Endothelial cell of umbilical vein (primary cell): ENCODE measurements at regions not wholly inside any gene's neighbourhood (a gene's known extent, or its start where the extent isn't known, plus 50 kb on each side); places are given as distances from the start of the nearest gene placed in this dataset.

Experiments
- CTCF ChIP-seq, 2 donors: IDR thresholded peaks; 1 replicate in 1 of 2; 2 replicates in 1 of 2; pipeline ENCODE4 v1.5.1; 2011; ENCODE audit warnings: low read length in 2 of 2, mild to moderate bottlenecking in 2 of 2, moderate library complexity in 2 of 2, control low read depth in 1 of 2, inconsistent platforms in 1 of 2, low read depth in 1 of 2; ENCODE audit not compliant: insufficient read depth in 1 of 2; ENCODE audit errors: extremely low read depth in 1 of 2
- EZH2 ChIP-seq: IDR thresholded peaks from 2 replicates; pipeline ENCODE4 v1.6.1; 2012; ENCODE audit warnings: borderline replicate concordance, low read depth, mild to moderate bottlenecking, moderate library complexity, low read length, inconsistent platforms; ENCODE audit not compliant: severe bottlenecking
- FOS ChIP-seq: IDR thresholded peaks from 2 replicates; pipeline ENCODE4 v1.6.1; 2011; ENCODE audit warnings: mild to moderate bottlenecking, low read length, moderate library complexity, borderline replicate concordance; ENCODE audit not compliant: insufficient read depth
- GATA2 ChIP-seq: IDR thresholded peaks from 2 replicates; pipeline ENCODE4 v1.7.0; 2011; ENCODE audit warnings: low read depth, mild to moderate bottlenecking, moderate library complexity, mixed read lengths, low read length; ENCODE audit not compliant: insufficient read length, insufficient read depth
- JUN ChIP-seq: IDR thresholded peaks from 2 replicates; pipeline ENCODE4 v1.6.1; 2011; ENCODE audit warnings: borderline replicate concordance, low read depth; ENCODE audit not compliant: insufficient read length, insufficient read depth
- MYC ChIP-seq: IDR thresholded peaks from one replicate; pipeline ENCODE4 v1.6.1; 2011; ENCODE audit warnings: mild to moderate bottlenecking, low read depth, low read length
- POLR2A ChIP-seq: IDR thresholded peaks from 2 replicates; pipeline ENCODE4 v1.6.1; 2012; ENCODE audit warnings: low read depth, mild to moderate bottlenecking, control low read depth, low read length
- POLR2AphosphoS5 ChIP-seq: IDR thresholded peaks from 2 replicates; pipeline ENCODE4 v1.6.1; 2012; ENCODE audit warnings: low read depth, mild to moderate bottlenecking, control low read depth, low read length, moderate library complexity; ENCODE audit not compliant: insufficient read depth
- TF ChIP-seq, protein P1 (sequence below): IDR thresholded peaks from 2 replicates; pipeline ENCODE4 v1.6.1; 2011; ENCODE audit not compliant: insufficient read depth, insufficient read length

GRCh38 chr5:56574778-56575177, 240.6 kb upstream of the MAP3K1 start:
- TF ChIP-seq POLR2A (no peak), CTCF (IDR thresholded peaks at IDR 0.05; ENCODE audit: extremely low read depth in 1 of 2, insufficient read depth in 1 of 2, low read depth in 1 of 2, low read length in 2 of 2) (no peak), EZH2 (no peak), POLR2AphosphoS5 (no peak), MYC (no peak), FOS (no peak), GATA2 (no peak), JUN (no peak)
- TF ChIP-seq, protein P1, sequence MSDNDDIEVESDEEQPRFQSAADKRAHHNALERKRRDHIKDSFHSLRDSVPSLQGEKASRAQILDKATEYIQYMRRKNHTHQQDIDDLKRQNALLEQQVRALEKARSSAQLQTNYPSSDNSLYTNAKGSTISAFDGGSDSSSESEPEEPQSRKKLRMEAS, result no peak
